Lower lobe of right lung (tissue), 2 donors: ENCODE measurements at regions not wholly inside any gene's neighbourhood (a gene's known extent, or its start where the extent isn't known, plus 50 kb on each side); places are given as distances from the start of the nearest gene placed in this dataset.
"Not testable (repeated sequence)": the region's sequence is repeated elsewhere in the genome, so short reads cannot be mapped to it uniquely, and the experiment has no call there.

Experiments
- ATAC-seq, 2 donors: fragments of 200-7000 bp; cut with Tn5 transposase; one replicate each; pipeline ENCODE4 v1.9.1; 2020 to 2022; ENCODE audit warnings: mild to moderate bottlenecking in 2 of 2, moderate library complexity in 2 of 2
- DNase-seq: peaks from one replicate; pipeline ENCODE4 v3.0.0-alpha.2; 2020
- H3K27ac ChIP-seq: fragments of 200-600 bp; one replicate; pipeline ENCODE4 v1.8.0; 2022
- H3K27me3 ChIP-seq: fragments of 200-600 bp; one replicate; pipeline ENCODE4 v1.8.0; 2022; ENCODE audit warnings: low read depth
- H3K36me3 ChIP-seq: fragments of 200-600 bp; one replicate; pipeline ENCODE4 v1.8.0; 2022; ENCODE audit warnings: mild to moderate bottlenecking
- H3K4me1 ChIP-seq: fragments of 200-600 bp; one replicate; pipeline ENCODE4 v1.8.0; 2022
- H3K4me3 ChIP-seq: fragments of 200-600 bp; one replicate; pipeline ENCODE4 v1.8.0; 2022; ENCODE audit warnings: mild to moderate bottlenecking
- H3K9me3 ChIP-seq: fragments of 200-600 bp; one replicate; pipeline ENCODE4 v1.8.0; 2022
- intact Hi-C: fragments of 100-400 bp; cut with DNase I; formaldehyde crosslinking; loops from one replicate; pipeline ENCODE4 v1.11.0; 2022
- TF ChIP-seq, protein P1 (sequence below): fragments of 200-600 bp; IDR thresholded peaks from one replicate; pipeline ENCODE4 v1.8.0; 2022; ENCODE audit warnings: antibody characterized with exemption, mild to moderate bottlenecking
- donor health status: DM: no; HTN: yes; CAD: no; lungs with severe emphysema.

DNA sequence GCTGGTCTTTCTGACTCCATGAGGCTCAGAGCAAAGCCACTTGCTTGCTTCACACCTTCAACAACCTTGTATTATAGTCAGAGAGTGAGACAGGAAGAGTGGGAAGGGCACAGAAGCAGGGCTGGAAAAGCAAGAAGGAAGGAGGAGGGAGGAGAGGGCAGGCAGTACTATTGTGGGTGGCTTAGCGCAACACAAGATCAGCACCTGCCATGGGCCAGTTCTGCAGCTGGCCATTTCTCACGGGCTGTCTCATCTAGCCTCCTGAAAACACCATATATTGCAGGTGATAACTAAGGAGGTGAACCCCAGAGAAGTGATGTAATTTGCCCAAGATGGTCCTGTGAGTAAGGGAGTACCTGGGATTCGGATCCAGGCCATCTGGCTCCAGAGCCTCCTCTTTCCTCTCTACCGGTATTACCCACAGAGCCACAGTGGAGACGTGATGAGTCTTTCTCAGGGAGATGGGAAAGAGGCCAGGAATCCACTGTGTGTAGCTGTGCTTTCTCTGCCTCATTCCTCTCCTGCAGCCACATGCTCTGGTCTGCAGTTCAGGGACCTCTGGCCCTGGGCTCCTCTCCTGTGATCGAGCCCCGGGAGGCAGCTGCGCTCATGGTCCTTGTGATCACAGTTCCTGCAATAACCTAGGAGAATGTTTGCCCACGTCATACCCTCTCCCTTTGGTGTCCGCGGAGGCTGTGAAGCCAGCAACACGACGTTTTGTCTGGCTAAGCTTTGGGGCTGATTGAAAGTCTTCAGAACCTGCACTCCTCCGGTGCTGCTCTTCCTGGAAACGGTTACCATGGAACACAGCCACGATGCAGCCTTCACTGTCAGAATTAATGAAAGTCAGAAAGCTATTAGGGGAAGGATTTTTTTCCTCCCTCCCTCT lies 178.1 kb upstream of the CCL2 start:
- H3K4me1 ChIP-seq = no peaks in the 10 kb centered on the region
- H3K27me3 ChIP-seq = peaks cover 9% of the 10 kb centered on the region
- TF ChIP-seq, protein P1, sequence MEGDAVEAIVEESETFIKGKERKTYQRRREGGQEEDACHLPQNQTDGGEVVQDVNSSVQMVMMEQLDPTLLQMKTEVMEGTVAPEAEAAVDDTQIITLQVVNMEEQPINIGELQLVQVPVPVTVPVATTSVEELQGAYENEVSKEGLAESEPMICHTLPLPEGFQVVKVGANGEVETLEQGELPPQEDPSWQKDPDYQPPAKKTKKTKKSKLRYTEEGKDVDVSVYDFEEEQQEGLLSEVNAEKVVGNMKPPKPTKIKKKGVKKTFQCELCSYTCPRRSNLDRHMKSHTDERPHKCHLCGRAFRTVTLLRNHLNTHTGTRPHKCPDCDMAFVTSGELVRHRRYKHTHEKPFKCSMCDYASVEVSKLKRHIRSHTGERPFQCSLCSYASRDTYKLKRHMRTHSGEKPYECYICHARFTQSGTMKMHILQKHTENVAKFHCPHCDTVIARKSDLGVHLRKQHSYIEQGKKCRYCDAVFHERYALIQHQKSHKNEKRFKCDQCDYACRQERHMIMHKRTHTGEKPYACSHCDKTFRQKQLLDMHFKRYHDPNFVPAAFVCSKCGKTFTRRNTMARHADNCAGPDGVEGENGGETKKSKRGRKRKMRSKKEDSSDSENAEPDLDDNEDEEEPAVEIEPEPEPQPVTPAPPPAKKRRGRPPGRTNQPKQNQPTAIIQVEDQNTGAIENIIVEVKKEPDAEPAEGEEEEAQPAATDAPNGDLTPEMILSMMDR = no peak
- no peak for DNase-seq
- no peaks in the 10 kb centered on the region for H3K36me3 ChIP-seq
- no peak overlapping the region for H3K4me3 ChIP-seq
- H3K9me3 ChIP-seq = no peaks in the 10 kb centered on the region
- H3K27ac ChIP-seq = no peak overlapping the region
- no peak for ATAC-seq
- intact Hi-C loops = no loop called here

- ATAC-seq = no peak
Measured at GRCh38 chr17:34081269-34081668, 173.8 kb upstream of the CCL2 start.

DNA sequence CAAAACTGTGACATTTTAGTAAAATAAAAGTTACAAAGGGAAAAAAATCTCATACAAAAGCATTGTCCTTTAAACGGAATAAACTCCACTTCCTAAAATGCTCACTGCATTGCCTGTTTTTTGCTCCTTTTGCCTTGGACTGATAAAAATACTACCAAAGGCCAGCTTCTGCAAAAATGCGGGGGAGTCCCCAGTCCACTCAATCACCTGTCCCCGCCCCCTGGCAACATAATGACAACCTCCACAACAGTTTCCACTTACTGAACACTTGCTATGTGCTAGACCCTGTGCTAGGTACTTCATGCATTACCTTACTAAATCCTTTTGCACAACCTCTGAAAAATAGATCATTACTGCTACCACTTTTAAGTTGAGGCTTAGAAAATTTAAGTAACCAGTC lies 172.7 kb upstream of the CCL2 start:
- no peak overlapping the region for H3K27ac ChIP-seq
- ATAC-seq (no peak), DNase-seq (no peak)
- no peaks in the 10 kb centered on the region for H3K9me3 ChIP-seq
- no peaks in the 10 kb centered on the region for H3K27me3 ChIP-seq
- TF ChIP-seq, protein P1 = no peak
- intact Hi-C loops = no loop called here
- no peak overlapping the region for H3K4me3 ChIP-seq
- no peaks in the 10 kb centered on the region for H3K36me3 ChIP-seq
- H3K4me1 ChIP-seq = no peaks in the 10 kb centered on the region

More at GRCh38 chr17:34081269-34081668, 173.8 kb upstream of the CCL2 start:
- Histone ChIP-seq H3K9me3 (no peaks in the 10 kb centered on the region), H3K4me1 (no peaks in the 10 kb centered on the region), H3K27ac (no peak overlapping the region), H3K36me3 (no peaks in the 10 kb centered on the region), H3K27me3 (peaks cover 7% of the 10 kb centered on the region), H3K4me3 (no peak overlapping the region)
- DNase-seq = no peak
- intact Hi-C loops = no loop called here
- TF ChIP-seq, protein P1 = peak; percentile 22

DNA sequence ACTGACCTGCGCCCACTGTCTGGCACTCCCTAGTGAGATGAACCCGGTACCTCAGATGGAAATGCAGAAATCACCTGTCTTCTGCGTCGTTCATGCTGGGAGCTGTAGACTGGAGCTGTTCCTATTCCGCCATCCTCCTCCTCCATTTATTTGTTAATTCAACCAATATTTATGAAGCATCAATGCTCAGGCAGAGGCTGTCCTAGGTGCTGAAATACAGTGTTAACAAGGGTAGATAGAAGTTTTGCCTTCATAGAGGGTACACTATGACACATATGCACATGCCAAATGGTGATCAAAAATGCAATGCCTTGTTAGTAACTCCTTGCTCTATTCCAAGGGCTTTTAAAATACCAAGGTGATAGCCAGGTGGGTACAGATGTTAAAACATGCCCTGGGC lies 166.0 kb upstream of the CCL2 start:
- H3K36me3 ChIP-seq, H3K27ac ChIP-seq, H3K9me3 ChIP-seq, H3K4me3 ChIP-seq, DNase-seq, intact Hi-C loops, H3K4me1 ChIP-seq, ATAC-seq, H3K27me3 ChIP-seq: not testable (repeated sequence)

DNA sequence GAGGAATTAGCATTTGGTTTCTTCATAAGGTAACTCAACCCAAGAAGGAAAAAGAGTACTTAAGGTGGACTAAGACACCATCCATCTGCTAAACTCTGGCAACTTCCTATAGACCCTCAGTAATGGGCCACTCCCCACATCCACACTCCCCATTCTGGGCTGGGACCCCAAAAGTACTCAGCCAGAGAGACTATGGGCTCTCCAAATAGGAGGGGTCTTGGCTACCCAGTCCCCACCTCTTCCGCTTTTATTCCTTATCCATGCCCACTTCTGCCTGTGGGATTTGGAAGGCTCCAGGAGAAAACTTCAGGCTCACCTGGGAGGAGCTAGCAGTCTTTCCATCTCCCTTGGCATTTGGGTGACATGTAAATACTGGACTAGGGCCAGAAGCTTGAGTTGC lies 164.5 kb upstream of the CCL2 start:
- no peak for ATAC-seq
- peaks cover 5% of the 10 kb centered on the region for H3K27me3 ChIP-seq
- intact Hi-C loops = no loop called here
- TF ChIP-seq, protein P1 = no peak
- DNase-seq = no peak
- H3K27ac ChIP-seq = no peak overlapping the region
- no peak overlapping the region for H3K4me3 ChIP-seq
- H3K36me3 ChIP-seq = no peaks in the 10 kb centered on the region
- H3K9me3 ChIP-seq = no peaks in the 10 kb centered on the region
- no peaks in the 10 kb centered on the region for H3K4me1 ChIP-seq

DNA sequence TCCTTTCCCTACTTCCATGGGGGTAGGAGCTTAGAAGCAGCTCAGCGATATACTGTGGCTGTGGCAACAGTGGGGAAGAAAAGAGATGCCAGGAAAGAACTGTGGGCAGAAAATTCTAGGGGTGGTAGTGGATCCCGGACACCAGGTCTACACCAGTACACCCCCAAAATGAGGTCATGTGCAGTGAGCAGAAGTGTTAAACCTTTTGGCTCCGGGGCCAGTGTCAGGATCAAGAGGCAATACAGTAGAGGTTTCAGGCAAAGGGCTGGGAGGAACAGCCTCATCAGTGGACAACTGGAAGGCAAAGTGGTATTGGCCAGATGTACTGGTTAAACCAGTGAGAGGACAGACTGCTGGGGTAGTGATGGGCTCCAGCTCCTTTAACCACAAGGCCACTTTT lies 163.1 kb upstream of the CCL2 start:
- DNase-seq = no peak
- no peak for ATAC-seq
- Histone ChIP-seq H3K4me3 (no peak overlapping the region), H3K27me3 (peaks cover 5% of the 10 kb centered on the region), H3K36me3 (no peaks in the 10 kb centered on the region), H3K27ac (no peak overlapping the region), H3K4me1 (no peaks in the 10 kb centered on the region), H3K9me3 (no peaks in the 10 kb centered on the region)
- intact Hi-C loops = no loop called here
- TF ChIP-seq, protein P1 = no peak
